NCI-H2107 treated with DMSO at 0.1 percent for 48 hours (cell line): ENCODE measurements at regions not wholly inside any gene's neighbourhood (a gene's known extent, or its start where the extent isn't known, plus 50 kb on each side); places are given as distances from the start of the nearest gene placed in this dataset.
"Not testable (repeated sequence)": the region's sequence is repeated elsewhere in the genome, so short reads cannot be mapped to it uniquely, and the experiment has no call there.

ENCODE experiments used
- DNase-seq: peaks from one replicate; lab custom pipeline; 2025; ENCODE audit not compliant: unreplicated experiment; lab: John Stamatoyannopoulos, UW

GRCh38 chr12:11446372-11446771 lies 51.0 kb upstream of the PRB2 start:
- no peak for DNase-seq

- no peak for DNase-seq
Observed at GRCh38 chr12:11457996-11458645, 62.8 kb upstream of the PRB2 start.

GRCh38 chr12:11460343-11461023 lies 65.1 kb upstream of the PRB2 start:
- no peak for DNase-seq

GRCh38 chr12:11461433-11461832 lies 66.1 kb upstream of the PRB2 start:
- DNase-seq: no peak

DNA sequence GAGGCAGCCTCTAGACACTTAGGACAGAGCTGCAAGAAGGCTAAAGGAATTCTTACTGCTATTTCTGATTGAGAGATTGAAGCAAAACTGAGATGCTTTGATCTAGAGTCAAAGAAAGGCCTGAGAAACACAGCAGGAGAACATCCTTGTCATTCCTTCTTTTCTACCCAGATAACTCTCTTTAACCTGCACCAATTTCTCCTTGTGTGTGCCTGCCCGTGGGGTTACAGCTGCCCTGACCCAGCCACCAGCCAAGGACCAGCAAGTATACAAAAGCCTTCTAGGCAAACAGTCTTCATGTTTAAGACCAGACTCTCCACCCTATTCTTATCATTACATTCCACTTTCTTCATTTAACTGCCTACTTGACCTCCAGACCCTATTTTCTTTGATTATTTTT lies 81.7 kb upstream of the PRB2 start:
- DNase-seq: no peak

DNA sequence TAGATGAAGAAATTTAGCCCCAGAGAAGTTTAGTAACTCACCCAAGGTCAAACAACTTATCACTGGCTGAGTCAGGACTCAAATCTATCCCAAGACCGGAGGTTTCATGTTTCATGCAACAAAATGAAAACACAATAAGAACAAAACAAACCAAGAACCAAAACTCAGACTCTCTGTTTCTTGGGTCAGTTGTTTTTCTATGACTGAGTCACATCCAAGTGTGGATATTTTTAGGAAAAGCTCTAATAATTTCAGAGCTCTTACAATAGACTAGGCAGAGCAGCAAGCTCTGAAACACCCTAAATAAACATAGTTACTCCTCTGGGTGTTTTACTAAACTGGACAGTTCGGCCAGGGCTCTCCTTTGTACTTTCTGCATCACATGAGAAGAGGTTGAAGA lies 87.6 kb upstream of the PRB2 start:
- no peak for DNase-seq

GRCh38 chr12:11486623-11487444 lies 91.5 kb upstream of the PRB2 start:
- DNase-seq: peak; percentile 89

DNA sequence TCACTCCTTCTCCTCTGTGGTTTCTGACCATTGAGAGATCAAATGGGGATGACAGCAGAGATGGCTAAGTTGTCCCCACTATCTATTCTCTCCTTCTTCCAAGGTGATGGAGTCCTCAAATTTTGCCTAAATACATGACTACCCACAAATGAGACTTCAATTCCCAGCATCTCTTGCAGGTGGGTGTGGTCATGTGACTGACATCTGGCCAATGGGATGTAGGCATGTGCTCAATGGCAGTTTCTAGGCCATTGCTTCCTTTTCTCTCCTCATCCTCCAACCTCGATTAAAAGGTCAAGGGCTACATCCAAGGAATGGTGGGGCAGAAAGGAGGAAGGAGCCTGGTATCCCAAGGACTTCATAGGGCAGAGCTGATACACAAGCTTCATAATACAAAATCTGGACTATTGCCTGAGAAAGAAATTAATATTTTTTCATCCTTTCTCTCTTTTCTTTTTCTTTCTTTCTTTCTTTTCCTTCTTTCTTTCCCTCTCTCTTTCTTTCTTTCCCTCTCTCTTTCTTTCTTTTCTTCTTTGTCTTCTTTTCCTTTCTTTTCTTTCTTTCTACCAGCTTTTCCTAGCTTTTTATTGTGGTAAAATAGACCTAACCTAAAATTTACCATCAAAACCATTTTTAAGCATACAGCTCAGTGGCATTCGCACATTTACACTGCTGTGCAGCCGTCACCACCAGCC lies 100.9 kb upstream of the PRB2 start:
- DNase-seq: no peak

DNA sequence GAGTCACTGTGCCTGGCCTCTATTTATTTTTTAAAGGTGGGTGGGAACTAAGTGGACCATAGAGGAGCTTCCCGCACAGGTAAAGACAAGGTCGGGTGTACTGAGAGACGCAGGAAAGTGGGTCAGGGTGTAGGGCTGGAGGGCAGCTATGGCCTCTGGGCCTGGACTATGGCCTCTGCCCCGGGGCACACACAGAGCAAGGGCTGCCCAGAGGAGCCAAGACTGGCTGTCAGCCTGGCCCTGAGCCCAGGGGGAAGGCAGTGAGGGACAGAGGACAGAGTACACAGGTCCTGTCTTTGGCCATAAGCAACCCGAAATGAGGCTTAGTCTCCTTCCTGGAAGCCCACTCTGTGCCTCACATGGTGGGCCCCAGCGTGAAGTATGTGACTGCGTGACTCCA lies 102.1 kb upstream of the PRB2 start:
- no peak for DNase-seq

GRCh38 chr12:11497995-11498394 lies 102.6 kb upstream of the PRB2 start:
- DNase-seq: no peak

DNA sequence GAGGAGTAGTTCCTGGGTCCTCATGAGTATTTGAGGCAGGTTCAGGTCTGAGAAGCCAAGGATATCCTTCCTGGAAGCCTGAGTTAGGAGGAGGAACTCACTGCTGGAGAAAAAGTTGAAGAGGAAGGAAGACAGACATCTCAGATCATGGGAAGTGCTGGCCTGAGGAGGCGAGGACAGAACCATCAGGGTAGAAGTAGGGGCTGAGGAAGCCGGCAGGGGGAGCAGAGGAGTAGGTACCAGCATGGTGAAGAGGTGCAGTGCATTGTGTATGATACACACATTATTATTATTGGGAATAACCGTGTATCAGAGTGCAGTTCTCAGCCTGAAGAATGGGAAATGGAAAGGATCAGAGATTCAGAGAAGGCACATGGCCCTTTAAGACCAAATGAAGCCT lies 103.2 kb upstream of the PRB2 start:
- not testable (repeated sequence) for DNase-seq

GRCh38 chr12:11499806-11500187 lies 104.4 kb upstream of the PRB2 start:
- DNase-seq: peak; percentile 67

DNA sequence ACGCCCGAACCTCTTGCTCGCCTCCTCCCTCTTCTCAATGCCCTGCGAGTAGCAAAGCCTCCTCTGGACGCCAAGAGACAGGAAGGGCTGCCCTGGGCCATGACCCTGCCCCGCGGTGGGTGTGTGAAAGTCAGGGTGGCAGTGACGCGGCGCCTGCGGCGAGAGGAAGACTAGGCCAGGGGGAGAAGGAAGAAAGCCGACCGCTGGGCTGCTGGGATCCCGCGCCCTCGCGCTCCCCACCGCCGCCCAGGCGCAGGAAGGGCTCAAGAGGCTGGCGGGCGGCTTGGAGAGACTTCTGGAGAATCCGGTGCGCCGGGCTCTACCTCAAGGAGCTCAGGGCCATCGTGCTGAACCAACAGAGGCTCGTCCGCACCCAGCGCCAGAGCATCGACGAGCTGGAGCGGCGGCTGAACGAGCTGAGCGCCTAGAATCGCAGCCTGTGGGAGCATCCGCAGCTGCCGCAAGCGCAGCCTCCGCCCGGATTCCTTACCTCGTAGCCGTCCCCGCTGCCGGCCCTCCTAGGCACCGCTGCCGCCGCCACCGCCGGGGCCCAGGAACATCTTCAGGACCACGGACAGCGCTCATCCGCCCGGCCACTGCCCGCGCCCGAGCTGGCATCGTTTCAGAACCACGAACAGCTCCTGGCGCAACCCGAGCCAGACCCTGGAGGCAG lies 105.0 kb upstream of the PRB2 start:
- DNase-seq: peak; percentile 18

GRCh38 chr12:11500861-11501230 lies 105.5 kb upstream of the PRB2 start:
- no peak for DNase-seq

DNA sequence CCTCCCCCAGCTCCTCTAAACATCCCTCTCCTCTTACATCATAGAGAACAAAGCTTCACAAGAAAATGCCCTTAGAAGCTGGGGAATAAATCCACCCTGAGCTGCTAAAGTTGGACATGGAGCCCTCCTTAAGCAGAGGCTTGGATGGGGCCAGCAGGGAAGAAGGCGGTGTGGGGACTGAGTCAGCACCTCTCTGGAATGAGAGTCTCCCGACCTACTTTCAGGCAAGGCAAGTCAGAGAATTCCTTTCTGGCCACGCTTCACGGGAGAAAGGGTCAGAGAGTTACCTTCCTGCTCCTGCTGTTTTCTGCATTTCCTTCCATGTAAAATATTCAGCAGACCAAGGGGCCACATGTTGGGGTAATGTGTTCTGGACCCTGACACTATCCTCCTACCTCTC lies 113.3 kb upstream of the PRB2 start:
- no peak for DNase-seq

- no peak for DNase-seq
Observed at GRCh38 chr12:11509326-11509725, 114.0 kb upstream of the PRB2 start.

DNA sequence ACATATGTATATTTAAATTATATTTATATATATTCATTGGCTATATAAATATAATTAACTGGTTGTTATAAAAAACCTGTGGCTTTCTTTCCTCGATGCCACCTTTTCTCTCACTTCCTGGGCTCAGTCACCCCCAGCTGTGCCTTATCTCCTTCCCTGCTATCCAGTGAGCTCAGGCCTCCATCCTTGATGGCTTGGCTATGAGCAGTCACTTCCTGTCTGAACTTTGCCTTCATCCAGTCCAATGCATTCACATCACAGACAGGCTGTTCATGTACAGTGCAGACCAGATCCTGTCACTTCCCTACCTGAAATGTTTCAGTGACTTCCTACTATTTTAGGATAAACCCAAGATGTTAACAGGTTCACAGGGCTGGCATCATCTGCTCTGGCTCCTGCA lies 115.3 kb upstream of the PRB2 start:
- DNase-seq: no peak

- DNase-seq: no peak
Observed at GRCh38 chr12:11513288-11513687, 117.9 kb upstream of the PRB2 start.

DNA sequence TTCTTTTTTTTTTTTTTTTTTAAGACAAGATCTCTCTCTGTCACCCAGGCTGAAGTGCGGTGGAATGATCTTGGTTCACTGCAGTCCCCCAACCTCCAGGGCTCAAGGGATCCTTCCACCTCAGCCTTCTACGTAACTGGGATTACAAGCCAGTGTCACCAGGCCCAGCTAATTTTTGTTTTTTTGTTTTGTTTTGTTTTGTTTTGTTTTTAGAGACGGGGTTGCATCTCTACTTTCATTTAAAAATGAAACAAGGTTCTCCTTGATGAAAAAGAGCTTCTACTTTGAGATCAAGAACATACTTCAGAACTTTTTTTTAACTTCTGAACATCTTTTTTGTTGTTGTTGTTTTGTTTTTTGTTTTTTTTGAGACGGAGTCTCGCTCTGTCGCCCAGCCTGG lies 121.7 kb upstream of the PRB2 start:
- DNase-seq: no peak

DNA sequence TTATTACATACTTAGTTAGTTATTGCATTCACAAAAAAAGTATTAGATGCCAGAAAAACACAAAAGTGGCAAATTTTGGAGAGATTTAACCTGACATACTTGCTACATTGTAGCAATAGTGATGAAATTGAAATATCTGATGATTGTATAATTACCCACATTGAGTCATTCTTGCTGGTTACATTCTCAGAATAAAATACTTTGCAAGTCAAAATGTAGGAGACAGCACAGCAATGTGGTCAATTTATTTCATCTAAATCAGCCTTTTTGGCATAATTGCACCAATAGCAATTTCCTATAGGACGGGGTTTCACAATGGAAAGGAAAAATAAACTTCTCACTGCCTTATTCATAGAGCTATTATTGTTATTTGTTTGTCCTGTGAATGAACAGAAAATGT lies 125.0 kb upstream of the ETV6 start:
- no peak for DNase-seq

DNA sequence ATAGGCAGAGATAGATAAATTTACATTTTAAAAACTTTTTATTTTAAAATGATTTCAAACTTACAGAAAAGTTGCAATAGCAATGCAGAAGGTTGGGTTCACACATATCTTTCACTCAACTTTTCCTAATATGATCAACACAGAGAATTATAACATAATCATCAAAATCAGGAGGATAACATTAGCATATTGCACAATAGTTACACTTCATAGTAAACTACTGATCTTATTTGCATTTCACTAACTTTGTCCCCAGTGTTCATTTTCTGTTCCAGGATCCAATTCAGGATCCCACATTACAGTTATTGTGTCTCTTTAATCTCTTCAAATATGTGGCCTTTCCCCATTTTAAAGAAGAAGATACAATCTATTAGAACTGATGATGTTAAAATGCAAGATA lies 115.4 kb upstream of the ETV6 start:
- DNase-seq: no peak
